ENCODE measurements at regions not wholly inside any gene's neighbourhood (a gene's known extent, or its start where the extent isn't known, plus 50 kb on each side); places are given as distances from the start of the nearest gene placed in this dataset.
"Not testable (repeated sequence)": the region's sequence is repeated elsewhere in the genome, so short reads cannot be mapped to it uniquely, and the experiment has no call there.

DNA sequence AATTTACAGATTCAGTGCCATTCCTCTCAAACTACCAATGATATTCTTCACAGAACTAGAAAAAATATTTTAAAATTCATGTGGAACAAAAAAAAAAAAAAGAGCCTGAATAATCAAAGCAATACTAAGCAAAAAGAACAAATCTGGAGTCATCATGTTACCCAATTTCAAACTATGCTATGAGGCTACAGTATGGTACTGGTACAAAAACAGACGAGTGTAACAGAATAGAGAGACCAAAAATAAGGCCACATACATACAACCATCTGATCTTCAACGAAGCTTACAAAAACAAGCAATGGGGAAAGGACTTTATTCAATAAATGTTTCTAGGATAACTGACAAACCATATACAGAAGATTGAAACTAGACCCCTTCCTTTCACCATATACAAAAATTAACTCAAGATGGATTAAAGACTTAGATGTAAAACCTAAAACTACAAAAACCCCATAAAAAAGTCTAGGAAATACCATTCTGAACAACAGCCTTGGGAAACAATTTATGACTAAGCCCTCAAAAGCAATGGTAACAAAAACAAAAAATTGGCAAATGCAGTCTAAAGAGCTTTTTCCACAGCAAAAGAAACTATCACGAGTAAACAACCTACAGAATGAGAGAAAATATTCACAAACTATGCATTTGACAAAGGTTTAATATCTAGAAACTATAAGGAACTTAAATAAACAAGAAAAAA lies 207.7 kb downstream of the PTN start:
- no peak for DNase-seq
- TF ChIP-seq GATA1 (IDR thresholded peaks at IDR 0.05; ENCODE audit: low read depth, low read length), result no peak

DNA sequence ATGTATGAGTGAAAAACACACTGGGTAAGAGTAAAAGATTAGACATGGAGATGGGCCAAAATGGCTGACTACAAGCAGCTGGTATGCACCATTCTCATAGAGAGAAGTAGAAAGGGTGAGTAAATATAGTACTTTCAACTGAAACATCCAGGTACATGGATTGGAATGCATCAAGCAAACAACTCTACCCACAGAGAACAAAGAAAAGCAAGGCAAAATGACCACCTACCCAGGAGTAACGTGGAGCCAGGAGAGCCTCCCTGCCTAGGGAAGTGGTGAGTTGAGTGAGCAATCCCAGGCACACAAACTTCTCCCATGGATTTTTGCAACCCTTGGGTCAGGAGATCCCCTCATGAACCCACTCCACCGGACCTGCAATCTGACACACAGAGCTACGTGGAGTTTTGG lies 212.8 kb downstream of the PTN start:
- no peak for DNase-seq
- TF ChIP-seq GATA1 (IDR thresholded peaks at IDR 0.05; ENCODE audit: low read depth, low read length), result no peak
- no peak for TF ChIP-seq POLR2A (IDR thresholded peaks at IDR 0.05; ENCODE audit: low read length)

DNA sequence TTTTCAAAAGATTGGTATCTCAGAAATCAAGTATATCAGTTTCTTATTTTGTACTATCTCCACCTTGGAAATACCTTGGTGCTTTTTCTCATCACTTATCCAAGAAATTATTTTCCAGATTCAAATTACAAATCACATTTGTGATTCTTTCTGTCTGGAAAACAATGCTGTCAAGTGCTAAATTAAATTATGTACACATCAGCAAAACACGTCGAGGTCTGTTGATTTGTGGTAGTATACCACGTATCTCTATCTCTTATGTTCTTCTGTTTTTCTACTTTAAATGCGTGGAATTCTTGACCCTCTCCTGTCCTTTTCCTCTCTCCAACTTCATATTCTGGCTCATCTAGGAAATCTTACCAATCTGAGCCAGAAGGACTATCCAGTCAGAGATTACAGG lies 214.5 kb downstream of the PTN start:
- no peak for TF ChIP-seq GATA1 (IDR thresholded peaks at IDR 0.05; ENCODE audit: low read depth, low read length)
- TF ChIP-seq POLR2A (IDR thresholded peaks at IDR 0.05; ENCODE audit: low read length), result no peak
- DNase-seq, result no peak

DNA sequence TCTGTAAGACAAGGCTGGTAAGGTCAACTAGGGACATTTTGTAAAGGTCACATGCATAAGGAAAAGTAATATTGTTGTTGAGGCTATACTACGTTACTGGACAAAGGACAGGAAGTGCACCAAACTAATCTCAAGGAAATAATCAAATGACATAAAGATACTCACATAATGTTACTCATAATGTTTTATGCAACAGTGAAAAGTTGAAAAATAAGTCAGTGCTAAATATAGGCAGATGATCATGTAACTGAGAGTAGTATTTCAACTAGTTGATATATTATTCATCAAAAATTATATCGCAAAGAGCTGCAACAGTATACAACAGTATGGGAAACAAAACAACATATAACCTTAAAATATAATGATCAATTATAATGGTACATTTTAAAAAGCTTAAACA lies 215.7 kb downstream of the PTN start:
- DNase-seq, result no peak
- TF ChIP-seq POLR2A (IDR thresholded peaks at IDR 0.05; ENCODE audit: low read length) (no peak), GATA1 (IDR thresholded peaks at IDR 0.05; ENCODE audit: low read depth, low read length) (no peak)

DNA sequence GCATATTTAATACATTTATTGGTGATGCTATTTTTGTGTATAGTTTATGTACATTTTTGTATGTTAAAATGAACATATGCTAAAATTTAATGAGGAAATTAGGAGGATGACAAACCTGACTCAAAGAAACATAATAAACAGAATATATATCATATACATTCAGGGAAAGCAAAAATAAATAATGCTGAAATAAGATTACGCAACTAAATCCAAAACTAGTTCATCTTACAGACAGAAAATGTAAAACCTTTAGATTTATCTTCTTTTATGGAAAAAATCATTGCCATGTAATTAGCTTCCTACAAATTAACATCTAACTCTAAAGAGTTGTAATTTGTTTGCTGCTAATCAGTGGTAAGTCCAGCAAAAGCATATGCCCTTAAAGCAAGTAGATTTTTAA lies 216.5 kb downstream of the PTN start:
- no peak for DNase-seq
- TF ChIP-seq POLR2A (IDR thresholded peaks at IDR 0.05; ENCODE audit: low read length) (no peak), GATA1 (IDR thresholded peaks at IDR 0.05; ENCODE audit: low read depth, low read length) (no peak)

DNA sequence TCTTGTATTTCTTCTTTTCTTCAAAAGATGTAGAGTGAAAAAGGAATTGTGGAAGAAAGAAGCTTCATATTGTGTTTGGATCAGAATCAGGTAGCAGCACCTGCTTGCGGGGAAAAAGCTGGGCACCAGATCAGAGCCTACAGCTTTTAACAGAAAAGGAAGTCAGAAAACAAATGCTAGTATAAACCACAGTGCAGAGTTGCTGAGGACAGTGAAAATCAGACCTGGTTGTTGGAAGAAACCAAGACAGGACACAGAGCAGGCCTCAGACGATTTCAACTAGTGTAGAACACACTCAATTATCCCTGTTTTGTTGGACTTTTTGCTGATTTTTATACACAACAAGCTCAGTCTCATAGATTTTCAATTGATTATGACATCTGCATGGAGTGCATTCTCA lies 221.4 kb downstream of the PTN start:
- TF ChIP-seq POLR2A (IDR thresholded peaks at IDR 0.05; ENCODE audit: low read length), result no peak
- no peak for TF ChIP-seq GATA1 (IDR thresholded peaks at IDR 0.05; ENCODE audit: low read depth, low read length)
- DNase-seq, result no peak

DNA sequence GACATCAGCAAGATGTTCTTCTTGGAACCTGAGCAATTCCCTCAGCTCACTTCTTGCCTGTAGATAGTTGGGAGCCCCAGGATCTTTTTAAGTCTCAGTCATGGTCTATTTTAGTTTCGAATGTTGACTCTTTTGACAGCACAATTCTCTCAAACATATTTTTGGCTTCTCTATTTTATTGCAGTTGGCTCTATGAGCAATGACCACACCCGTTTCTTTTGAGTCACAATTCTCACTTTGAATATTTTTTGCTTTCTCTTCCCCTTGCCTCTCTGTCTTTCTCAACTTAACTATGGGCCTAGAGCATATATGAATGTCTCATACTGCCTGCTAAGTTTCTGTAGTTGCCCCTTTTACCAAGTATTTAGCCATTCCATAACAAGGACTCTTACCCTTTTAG lies 222.8 kb downstream of the PTN start:
- TF ChIP-seq POLR2A (IDR thresholded peaks at IDR 0.05; ENCODE audit: low read length) (no peak), GATA1 (IDR thresholded peaks at IDR 0.05; ENCODE audit: low read depth, low read length) (no peak)
- no peak for DNase-seq

DNA sequence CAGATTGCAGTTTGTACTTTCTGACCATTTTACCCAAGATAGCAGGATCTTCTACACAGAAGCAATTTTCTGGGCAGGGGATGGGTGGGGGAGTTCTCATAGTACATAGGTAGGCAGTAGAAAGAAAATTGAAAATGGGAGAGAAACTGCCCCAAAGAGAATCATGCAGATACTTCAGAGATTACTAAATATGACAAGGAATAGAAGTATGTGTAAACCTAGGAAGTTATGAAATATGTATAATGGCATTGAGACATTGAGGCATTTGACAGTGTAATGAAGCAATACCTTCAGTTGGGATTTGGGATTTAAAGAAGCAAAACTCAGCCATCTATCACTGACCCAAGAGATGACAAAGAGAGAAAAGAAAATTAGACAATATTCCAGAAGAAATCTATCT lies 233.0 kb downstream of the PTN start:
- DNase-seq, result no peak
- TF ChIP-seq POLR2A (IDR thresholded peaks at IDR 0.05; ENCODE audit: low read length) (no peak), GATA1 (IDR thresholded peaks at IDR 0.05; ENCODE audit: low read depth, low read length) (no peak)

DNA sequence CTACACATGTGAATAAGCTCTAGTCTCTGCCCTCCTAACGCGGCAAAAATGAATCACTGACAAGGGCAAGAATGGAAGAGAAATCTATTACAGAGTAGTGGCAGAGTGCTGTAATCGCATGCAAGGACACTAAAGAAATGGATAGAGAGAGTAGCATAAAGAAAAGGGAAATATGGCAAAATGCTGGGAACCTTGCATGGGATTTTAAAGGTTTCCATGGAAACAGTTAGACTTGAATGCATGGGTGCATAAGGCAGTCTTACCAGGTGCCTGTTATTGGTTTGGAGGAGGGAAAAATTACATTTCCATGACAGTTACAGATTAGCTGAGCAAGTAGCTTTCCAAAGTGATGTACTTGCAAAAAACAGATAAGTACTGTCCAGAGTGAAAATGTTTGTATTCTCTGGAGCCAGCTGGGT lies 233.4 kb downstream of the PTN start:
- TF ChIP-seq POLR2A (IDR thresholded peaks at IDR 0.05; ENCODE audit: low read length) (no peak), GATA1 (IDR thresholded peaks at IDR 0.05; ENCODE audit: low read depth, low read length) (no peak)
- no peak for DNase-seq

DNA sequence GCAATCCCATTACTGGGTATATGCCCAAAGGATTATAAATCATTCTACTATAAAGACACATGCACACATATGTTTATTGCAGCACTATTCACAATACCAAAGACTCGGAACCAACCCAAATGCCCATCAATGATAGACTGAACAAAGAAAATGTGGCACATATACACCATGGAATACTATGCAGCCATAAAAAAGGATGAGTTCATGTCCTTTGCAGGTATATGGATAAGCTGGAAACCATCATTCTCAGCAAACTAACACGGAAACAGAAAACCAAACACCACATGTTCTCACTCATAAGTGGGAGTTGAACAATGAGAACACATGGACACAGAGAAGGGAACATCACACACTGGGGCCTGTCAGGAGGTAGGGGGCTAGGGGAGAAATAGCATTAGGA lies 235.7 kb downstream of the PTN start:
- not testable (repeated sequence) for DNase-seq

DNA sequence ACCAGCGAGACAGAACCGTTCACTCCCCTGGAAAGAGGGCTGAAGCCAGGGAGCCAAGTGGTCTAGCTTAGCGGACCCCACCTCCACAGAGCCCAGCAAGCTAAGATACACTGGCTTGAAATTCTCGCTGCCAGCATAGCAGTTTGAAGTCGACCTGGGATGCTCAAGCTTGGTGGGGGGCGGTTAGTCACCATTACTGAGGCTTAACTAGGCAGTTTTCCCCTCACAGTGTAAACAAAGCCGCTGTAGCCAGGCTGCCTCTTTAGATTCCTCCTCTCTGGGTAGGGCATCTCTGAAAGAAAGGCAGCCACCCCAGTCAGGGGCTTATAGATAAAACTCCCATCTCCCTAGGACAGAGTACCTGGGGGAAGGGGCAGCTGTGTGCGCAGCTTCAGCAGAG lies 235.1 kb downstream of the CHRM2 start:
- DNase-seq, result not testable (repeated sequence)

DNA sequence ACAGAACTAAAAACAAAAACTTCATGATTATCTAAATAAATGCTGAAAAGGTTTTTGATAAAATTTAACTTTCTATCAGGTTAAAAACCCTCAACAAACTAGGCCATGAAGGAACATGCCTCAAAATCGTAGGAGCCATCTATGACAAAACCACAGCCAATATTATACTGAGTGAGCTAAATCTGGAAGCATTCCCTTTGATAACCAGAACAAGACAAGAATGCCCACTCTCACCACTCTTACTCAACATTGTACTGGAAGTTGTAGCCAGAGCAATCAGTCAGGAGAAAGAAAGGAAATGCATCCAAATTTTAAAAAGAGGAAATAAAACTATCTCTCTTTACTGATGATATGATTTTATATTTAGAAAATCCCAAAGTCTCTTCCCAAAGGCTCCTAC lies 228.7 kb downstream of the CHRM2 start:
- no peak for DNase-seq
- TF ChIP-seq GATA1 (IDR thresholded peaks at IDR 0.05; ENCODE audit: low read depth, low read length), result no peak
- TF ChIP-seq POLR2A (IDR thresholded peaks at IDR 0.05; ENCODE audit: low read length), result no peak

DNA sequence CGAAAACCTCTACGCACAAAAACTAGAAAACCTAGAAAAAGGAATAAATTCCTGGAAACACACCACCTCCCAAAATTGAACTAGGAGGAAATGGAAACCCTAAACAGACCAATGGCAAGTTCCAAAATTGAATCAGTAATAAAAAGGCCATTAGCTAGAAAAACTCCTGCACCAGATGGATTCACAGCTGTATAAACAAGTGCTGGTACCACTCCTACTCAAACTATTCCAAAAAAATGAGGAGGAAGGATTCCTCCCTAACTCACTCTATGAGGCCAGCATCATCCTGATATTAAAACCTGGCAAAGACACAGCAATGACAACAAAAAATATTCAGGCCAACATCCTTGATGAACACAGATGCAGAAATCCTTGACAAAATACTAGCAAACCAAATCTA lies 228.2 kb downstream of the CHRM2 start:
- no peak for TF ChIP-seq POLR2A (IDR thresholded peaks at IDR 0.05; ENCODE audit: low read length)
- no peak for TF ChIP-seq GATA1 (IDR thresholded peaks at IDR 0.05; ENCODE audit: low read depth, low read length)
- no peak for DNase-seq

DNA sequence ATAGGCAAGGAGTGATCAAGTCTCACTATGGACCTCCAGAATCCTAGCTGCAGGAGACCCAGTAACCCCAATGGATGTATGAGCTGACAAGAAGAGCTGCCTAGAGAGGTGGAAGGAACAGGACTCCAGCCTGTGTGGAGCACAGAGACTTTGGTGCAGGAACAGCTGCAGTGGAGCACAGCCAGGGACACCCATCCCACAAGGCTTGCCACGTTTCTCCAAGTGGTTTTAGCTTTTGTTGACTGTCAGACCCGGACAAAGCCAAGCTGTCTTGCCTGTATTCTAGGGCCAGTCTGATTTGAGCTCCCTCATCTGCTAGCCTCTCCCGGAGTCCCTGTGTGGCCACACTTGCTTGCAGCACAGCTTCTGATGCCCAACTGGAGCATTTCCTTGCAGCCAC lies 224.7 kb downstream of the CHRM2 start:
- DNase-seq, result no peak
- no peak for TF ChIP-seq GATA1 (IDR thresholded peaks at IDR 0.05; ENCODE audit: low read depth, low read length)
- TF ChIP-seq POLR2A (IDR thresholded peaks at IDR 0.05; ENCODE audit: low read length), result no peak

DNA sequence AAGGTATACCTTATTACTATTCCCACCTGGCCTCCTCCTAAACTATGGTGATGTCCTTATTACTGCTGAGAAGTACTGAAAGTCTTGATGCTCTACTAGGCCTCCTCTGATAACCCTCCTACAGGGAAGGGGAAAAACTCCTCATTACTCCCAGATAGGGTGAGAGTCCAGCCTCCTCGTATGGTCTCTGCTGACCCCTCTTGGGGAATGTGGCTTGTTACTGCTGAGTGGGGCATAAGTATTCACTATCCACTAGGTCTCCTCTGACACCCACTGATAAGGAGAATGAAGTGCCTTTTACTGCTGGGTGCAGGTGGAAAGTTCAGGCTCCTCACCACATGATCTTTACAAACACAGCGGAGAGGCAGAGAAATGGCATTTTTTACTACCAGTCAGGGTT lies 222.9 kb downstream of the CHRM2 start:
- TF ChIP-seq GATA1 (IDR thresholded peaks at IDR 0.05; ENCODE audit: low read depth, low read length) (no peak), POLR2A (IDR thresholded peaks at IDR 0.05; ENCODE audit: low read length) (no peak)
- DNase-seq, result no peak

DNA sequence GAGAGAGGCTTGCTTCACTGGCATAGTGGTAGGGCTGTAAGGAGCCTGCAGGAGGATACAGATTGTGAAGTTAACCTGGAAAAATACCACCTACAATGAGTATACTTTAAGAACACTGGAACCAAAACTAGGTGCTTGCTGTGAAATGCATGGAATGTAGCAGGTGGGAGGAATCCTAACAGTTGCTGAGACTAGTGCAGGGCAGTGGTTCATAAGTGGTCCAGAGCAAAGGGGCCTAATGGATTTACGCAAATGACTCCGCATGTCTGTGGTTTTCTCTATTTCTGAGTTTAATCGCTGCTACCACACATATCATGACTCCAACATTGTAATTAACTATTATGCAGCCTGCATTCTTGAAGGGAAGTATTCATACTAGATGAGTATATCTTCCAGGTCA lies 218.4 kb downstream of the CHRM2 start:
- TF ChIP-seq POLR2A (IDR thresholded peaks at IDR 0.05; ENCODE audit: low read length) (no peak), GATA1 (IDR thresholded peaks at IDR 0.05; ENCODE audit: low read depth, low read length) (no peak)
- no peak for DNase-seq

Data from erythroblast (primary cell).